Common myeloid progenitor, CD34-positive (primary cell): ENCODE measurements at regions not wholly inside any gene's neighbourhood (a gene's known extent, or its start where the extent isn't known, plus 50 kb on each side); places are given as distances from the start of the nearest gene placed in this dataset.

Source experiments
- CTCF ChIA-PET: fragments of 350-600 bp; sonication (Branson Sonifier 250); formaldehyde crosslinking; loops from one replicate; lab custom pipeline; 2021; ENCODE audit warnings: antibody characterized with exemption; lab: Charles Lee
- POLR2A ChIA-PET: fragments of 350-600 bp; sonication (Branson Sonifier 250); formaldehyde crosslinking; loops from one replicate; lab custom pipeline; 2021; ENCODE audit warnings: antibody characterized with exemption; lab: Charles Lee
- DNase-seq, 3 donors: peaks; one replicate each; pipeline versions ENCODE4 v3.0.0 to v3.0.0-alpha.2; 2013
- H3K27ac ChIP-seq, 2 experiments: 1 replicate in 1 of 2; 2 replicates in 1 of 2; pipeline ENCODE4 v1.7.0; 2013; ENCODE audit warnings: inconsistent platforms in 2 of 2, low read length in 2 of 2, mild to moderate bottlenecking in 2 of 2, low read depth in 1 of 2, moderate library complexity in 1 of 2; ENCODE audit not compliant: severe bottlenecking in 2 of 2, insufficient read depth in 1 of 2, poor library complexity in 1 of 2
- H3K27me3 ChIP-seq, 5 experiments: replicated peaks in 2 of 5; 1 replicate in 3 of 5; 2 replicates in 2 of 5; pipeline versions ENCODE4 v1.6.1 to v1.7.0; 2013; ENCODE audit warnings: low read length in 4 of 5, mild to moderate bottlenecking in 2 of 5, moderate library complexity in 2 of 5, inconsistent platforms in 1 of 5; ENCODE audit not compliant: insufficient read depth in 5 of 5, control insufficient read depth in 4 of 5
- H3K36me3 ChIP-seq, 4 experiments: 1 replicate in 2 of 4; 2 replicates in 2 of 4; pipeline versions ENCODE4 v1.6.1 to v1.7.0; 2013; ENCODE audit warnings: low read length in 3 of 4, control low read depth in 1 of 4, mild to moderate bottlenecking in 1 of 4; ENCODE audit not compliant: control insufficient read depth in 4 of 4, insufficient read depth in 4 of 4
- H3K4me1 ChIP-seq, 4 experiments: 1 replicate in 3 of 4; 2 replicates in 1 of 4; pipeline versions ENCODE4 v1.6.1 to v1.7.1; 2013; ENCODE audit warnings: low read length in 3 of 4, mild to moderate bottlenecking in 3 of 4, control low read depth in 1 of 4, inconsistent platforms in 1 of 4, moderate library complexity in 1 of 4; ENCODE audit not compliant: control insufficient read depth in 4 of 4, insufficient read depth in 4 of 4; ENCODE audit errors: control extremely low read depth in 1 of 4
- H3K4me3 ChIP-seq, 7 experiments: 1 replicate in 4 of 7; 2 replicates in 3 of 7; pipeline versions ENCODE4 v1.5.1 to v1.7.0; 2013; ENCODE audit warnings: mild to moderate bottlenecking in 7 of 7, low read length in 6 of 7, moderate library complexity in 6 of 7, inconsistent platforms in 2 of 7, low read depth in 2 of 7, control low read depth in 1 of 7; ENCODE audit not compliant: insufficient read depth in 4 of 7, control insufficient read depth in 1 of 7; ENCODE audit errors: extremely low read depth in 1 of 7
- H3K9me3 ChIP-seq, 5 experiments: 1 replicate in 4 of 5; 2 replicates in 1 of 5; pipeline versions ENCODE4 v1.6.1 to v1.7.1; 2013; ENCODE audit warnings: low read length in 4 of 5, mild to moderate bottlenecking in 2 of 5, inconsistent platforms in 1 of 5, low read depth in 1 of 5, moderate library complexity in 1 of 5; ENCODE audit not compliant: control insufficient read depth in 4 of 5, insufficient read depth in 2 of 5; ENCODE audit errors: control extremely low read depth in 1 of 5
- WGBS: methylation state at CpG from one replicate; pipeline ENCODE4 v1.1.5; 2013; ENCODE audit not compliant: insufficient coverage; 5-methylcytosine and 5-hydroxymethylcytosine counted together

- POLR2A ChIA-PET, result no interaction called here
- no peaks in the 10 kb centered on the region for H3K4me1 ChIP-seq
- no peaks in the 10 kb centered on the region for H3K27me3 ChIP-seq
- DNase-seq, result no peak
- no peak overlapping the region for H3K4me3 ChIP-seq
- H3K9me3 ChIP-seq, result no peaks in the 10 kb centered on the region
- no peaks in the 10 kb centered on the region for H3K36me3 ChIP-seq
- CTCF ChIA-PET, result interaction anchor here (0.7 kb wide), 1 partner anchor 10 kb away, joined by 3 read pairs; no protein-coding TSS in a partner anchor
- no peak overlapping the region for H3K27ac ChIP-seq
Measured at GRCh38 chr12:84704856-84705255, 207.7 kb downstream of the SLC6A15 start.

- H3K4me3 ChIP-seq, result no peak overlapping the region
- DNase-seq, result no peak
- no peaks in the 10 kb centered on the region for H3K9me3 ChIP-seq
- ChIA-PET CTCF (no interaction called here), POLR2A (no interaction called here)
- H3K36me3 ChIP-seq, result no peaks in the 10 kb centered on the region
- no peak overlapping the region for H3K27ac ChIP-seq
- 80% methylated on average over 2 of the region's 2 CpGs for WGBS
- no peaks in the 10 kb centered on the region for H3K27me3 ChIP-seq
- H3K4me1 ChIP-seq, result no peaks in the 10 kb centered on the region
Measured at GRCh38 chr12:84702001-84702400, 210.6 kb downstream of the SLC6A15 start.

GRCh38 chr12:84701041-84701440 is 211.6 kb downstream of the SLC6A15 start:
- CTCF ChIA-PET, result no interaction called here
- POLR2A ChIA-PET, result no interaction called here
- WGBS, result 95% methylated on average over 2 of the region's 3 CpGs

GRCh38 chr12:84698576-84699333 is 213.8 kb downstream of the SLC6A15 start:
- H3K9me3 ChIP-seq, result no peaks in the 10 kb centered on the region
- CTCF ChIA-PET, result no interaction called here
- POLR2A ChIA-PET, result no interaction called here
- H3K36me3 ChIP-seq, result no peaks in the 10 kb centered on the region
- WGBS, result no CpG with 5 or more reads among the region's 3 CpGs
- no peak overlapping the region for H3K27ac ChIP-seq
- H3K4me1 ChIP-seq, result no peaks in the 10 kb centered on the region
- H3K4me3 ChIP-seq, result no peak overlapping the region
- no peak for DNase-seq
- H3K27me3 ChIP-seq, result no peaks in the 10 kb centered on the region

More at GRCh38 chr12:84701041-84701440, 211.6 kb downstream of the SLC6A15 start:
- Histone ChIP-seq H3K27me3 (no peaks in the 10 kb centered on the region), H3K9me3 (no peaks in the 10 kb centered on the region), H3K36me3 (no peaks in the 10 kb centered on the region), H3K4me3 (no peak overlapping the region), H3K27ac (no peak overlapping the region), H3K4me1 (no peaks in the 10 kb centered on the region)
- no peak for DNase-seq

GRCh38 chr12:84696908-84697540 is 215.6 kb downstream of the SLC6A15 start:
- no peak overlapping the region for H3K27ac ChIP-seq
- no CpG with 5 or more reads among the region's 3 CpGs for WGBS
- H3K4me3 ChIP-seq, result no peak overlapping the region
- ChIA-PET CTCF (interaction anchor here (0.7 kb wide), 1 partner anchor 9 kb away, joined by 3 read pairs; no protein-coding TSS in a partner anchor), POLR2A (interaction anchor here (0.6 kb wide), 1 partner anchor 33 kb away, joined by 5 read pairs; no protein-coding TSS in a partner anchor)
- DNase-seq, result no peak
- no peaks in the 10 kb centered on the region for H3K4me1 ChIP-seq
- H3K27me3 ChIP-seq, result no peaks in the 10 kb centered on the region
- no peaks in the 10 kb centered on the region for H3K9me3 ChIP-seq
- H3K36me3 ChIP-seq, result no peaks in the 10 kb centered on the region

GRCh38 chr12:84696281-84696680 is 216.3 kb downstream of the SLC6A15 start:
- no peak overlapping the region for H3K27ac ChIP-seq
- ChIA-PET POLR2A (no interaction called here), CTCF (no interaction called here)
- H3K36me3 ChIP-seq, result no peaks in the 10 kb centered on the region
- no peak overlapping the region for H3K4me3 ChIP-seq
- no CpG with 5 or more reads among the region's 2 CpGs for WGBS
- H3K4me1 ChIP-seq, result no peaks in the 10 kb centered on the region
- H3K9me3 ChIP-seq, result no peaks in the 10 kb centered on the region
- H3K27me3 ChIP-seq, result no peaks in the 10 kb centered on the region
- no peak for DNase-seq

- H3K9me3 ChIP-seq, result no peaks in the 10 kb centered on the region
- no peak overlapping the region for H3K27ac ChIP-seq
- no peaks in the 10 kb centered on the region for H3K36me3 ChIP-seq
- no peak overlapping the region for H3K4me3 ChIP-seq
- ChIA-PET POLR2A (no interaction called here), CTCF (no interaction called here)
- no peaks in the 10 kb centered on the region for H3K4me1 ChIP-seq
- no peaks in the 10 kb centered on the region for H3K27me3 ChIP-seq
- DNase-seq, result no peak
Measured at GRCh38 chr12:84694116-84694515, 218.5 kb downstream of the SLC6A15 start.
